SK-N-SH (cell line): ENCODE measurements at regions not wholly inside any gene's neighbourhood (a gene's known extent, or its start where the extent isn't known, plus 50 kb on each side); places are given as distances from the start of the nearest gene placed in this dataset.

Source experiments
- CTCF ChIA-PET: fragments of 300-600, 350-600 bp; formaldehyde crosslinking; extraction: SDS; loops from one replicate; lab custom pipeline; 2021; lab: Yijun Ruan, JAX
- POLR2A ChIA-PET: fragments of 350-600 bp; sonication (Branson Sonifier 250); formaldehyde crosslinking; extraction: SDS; loops from one replicate; lab custom pipeline; 2020; ENCODE audit warnings: antibody characterized with exemption, inconsistent platforms; lab: Yijun Ruan, JAX
- DNase-seq: peaks from one replicate; pipeline ENCODE4 v3.0.0; 2012
- H2AFZ ChIP-seq: fragments of 200-600 bp; sonication (generic); 2 replicates; pipeline ENCODE4 v1.8.1; 2016; ENCODE audit warnings: antibody characterized with exemption, mild to moderate bottlenecking, low read depth
- H3F3A ChIP-seq: fragments of 200-600 bp; sonication (generic); replicated peaks from 2 replicates; pipeline ENCODE3; 2016; ENCODE audit warnings: antibody characterized with exemption, mild to moderate bottlenecking; ENCODE audit not compliant: insufficient read depth
- H3K27ac ChIP-seq, 2 experiments: fragments of 200-500 bp in 1 of 2; fragments of 200-600 bp in 1 of 2; sonication (Bioruptor generic) in 1 of 2; sonication (generic), shearing (Covaris generic) in 1 of 2; 2 replicates each; pipeline versions ENCODE4 v1.5.1 to v1.6.1; 2014 to 2016; ENCODE audit warnings: low read depth in 2 of 2, inconsistent platforms in 1 of 2, low read length in 1 of 2, mild to moderate bottlenecking in 1 of 2, mixed read lengths in 1 of 2
- H3K27me3 ChIP-seq: fragments of 200-600 bp; sonication (generic), shearing (Covaris generic); 2 replicates; pipeline ENCODE4 v1.6.1; 2016; ENCODE audit warnings: mixed run types; ENCODE audit not compliant: insufficient read depth
- H3K36me3 ChIP-seq, 2 experiments: fragments of 200-500 bp in 1 of 2; fragments of 200-600 bp in 1 of 2; sonication (Bioruptor generic) in 1 of 2; sonication (generic) in 1 of 2; replicated peaks in 1 of 2; 2 replicates each; pipeline versions ENCODE3 to v1.5.1; 2014 to 2016; ENCODE audit warnings: low read length in 1 of 2, mild to moderate bottlenecking in 1 of 2; ENCODE audit not compliant: insufficient read depth in 2 of 2, control insufficient read depth in 1 of 2
- H3K4me1 ChIP-seq, 2 experiments: fragments of 200-500 bp in 1 of 2; fragments of 200-600 bp in 1 of 2; sonication (Bioruptor generic) in 1 of 2; sonication (generic), shearing (Covaris generic) in 1 of 2; 2 replicates each; pipeline versions ENCODE4 v1.5.1 to v1.6.1; 2014 to 2016; ENCODE audit warnings: low read depth in 1 of 2, low read length in 1 of 2, mixed run types in 1 of 2; ENCODE audit not compliant: insufficient read depth in 2 of 2, control insufficient read depth in 1 of 2
- H3K4me2 ChIP-seq: fragments of 200-600 bp; sonication (generic), shearing (Covaris generic); 2 replicates; pipeline ENCODE4 v1.6.1; 2017; ENCODE audit warnings: mixed run types
- H3K4me3 ChIP-seq, 2 experiments: fragments of 200-500 bp in 1 of 2; fragments of 200-600 bp in 1 of 2; sonication (Bioruptor generic) in 1 of 2; sonication (generic), shearing (Covaris generic) in 1 of 2; 2 replicates each; pipeline versions ENCODE4 v1.5.1 to v1.8.1; 2014 to 2016; ENCODE audit warnings: low read depth in 2 of 2, inconsistent platforms in 1 of 2, low read length in 1 of 2, mild to moderate bottlenecking in 1 of 2, mixed read lengths in 1 of 2, moderate library complexity in 1 of 2
- H3K79me2 ChIP-seq: fragments of 200-600 bp; sonication (generic); 2 replicates; pipeline ENCODE4 v1.8.1; 2017; ENCODE audit warnings: mild to moderate bottlenecking; ENCODE audit not compliant: insufficient read depth
- H3K9ac ChIP-seq: fragments of 200-600 bp; sonication (generic); 2 replicates; pipeline ENCODE4 v1.6.1; 2017; ENCODE audit warnings: mixed run types
- H3K9me2 ChIP-seq: fragments of 200-600 bp; sonication (generic); 2 replicates; pipeline ENCODE4 v1.6.1; 2017; ENCODE audit warnings: mixed run types
- H3K9me3 ChIP-seq: fragments of 200-600 bp; sonication (generic); 2 replicates; pipeline ENCODE4 v1.6.1; 2017; ENCODE audit warnings: mixed run types, mild to moderate bottlenecking, moderate library complexity
- H4K20me1 ChIP-seq: fragments of 200-600 bp; sonication (generic); 2 replicates; pipeline ENCODE4 v1.6.1; 2017; ENCODE audit warnings: mild to moderate bottlenecking, mixed run types; ENCODE audit not compliant: insufficient read depth
- CHD2 ChIP-seq: fragments of 150-350 bp; IDR thresholded peaks from 2 replicates; pipeline ENCODE4 v1.6.1; 2018; ENCODE audit warnings: low read length; ENCODE audit not compliant: partially characterized antibody
- FOXJ3 ChIP-seq: sonication (generic); formaldehyde crosslinking; IDR thresholded peaks from 2 replicates; pipeline ENCODE4 v1.5.1; 2020; ENCODE audit warnings: mild to moderate bottlenecking, missing genetic modification reagents
- FOXM1 ChIP-seq: IDR thresholded peaks from 2 replicates; pipeline ENCODE4 v1.4.0; 2012; ENCODE audit warnings: low read depth, mild to moderate bottlenecking
- GABPA ChIP-seq: IDR thresholded peaks from 2 replicates; pipeline ENCODE4 v1.4.0; 2012; ENCODE audit warnings: low read depth, mild to moderate bottlenecking
- GATA2 ChIP-seq: sonication (generic); formaldehyde crosslinking; IDR thresholded peaks from 2 replicates; pipeline ENCODE4 v1.5.0; 2020; ENCODE audit warnings: mild to moderate bottlenecking, missing genetic modification reagents
- MAX ChIP-seq: IDR thresholded peaks from 2 replicates; pipeline ENCODE4 v1.4.0; 2012; ENCODE audit warnings: low read depth
- MXI1 ChIP-seq: IDR thresholded peaks from 2 replicates; pipeline ENCODE4 v1.6.1; 2012; ENCODE audit warnings: mild to moderate bottlenecking, low read depth, low read length, improper control_type of control experiment
- NFIC ChIP-seq: IDR thresholded peaks from 2 replicates; pipeline ENCODE4 v1.4.0; 2012; ENCODE audit warnings: borderline replicate concordance
- NRF1 ChIP-seq: IDR thresholded peaks from 2 replicates; pipeline ENCODE4 v1.6.1; 2012; ENCODE audit warnings: low read depth, mild to moderate bottlenecking, low read length
- PBX3 ChIP-seq: IDR thresholded peaks from 2 replicates; pipeline ENCODE4; 2012
- RAD21 ChIP-seq: IDR thresholded peaks from 2 replicates; pipeline ENCODE4 v1.6.1; 2012; ENCODE audit warnings: mild to moderate bottlenecking, low read length
- RCOR1 ChIP-seq: fragments of 150-350 bp; IDR thresholded peaks from 2 replicates; pipeline ENCODE4 v1.6.1; 2017; ENCODE audit warnings: antibody characterized with exemption, low read length
- REST ChIP-seq: IDR thresholded peaks from 2 replicates; pipeline ENCODE4 v1.6.1; 2012; ENCODE audit warnings: mild to moderate bottlenecking, low read depth, low read length, moderate library complexity
- RXRA ChIP-seq: IDR thresholded peaks from 2 replicates; pipeline ENCODE4 v1.4.0; 2012; ENCODE audit warnings: low read depth, mild to moderate bottlenecking, borderline replicate concordance
- SIN3A ChIP-seq: IDR thresholded peaks from 2 replicates; pipeline ENCODE4 v1.6.1; 2012; ENCODE audit warnings: low read depth, mild to moderate bottlenecking, low read length, moderate library complexity, borderline replicate concordance
- SMC3 ChIP-seq: IDR thresholded peaks from 2 replicates; pipeline ENCODE4 v1.6.1; 2012; ENCODE audit warnings: low read depth, low read length, improper control_type of control experiment
- TAF1 ChIP-seq: IDR thresholded peaks from 2 replicates; pipeline ENCODE4 v1.6.1; 2012; ENCODE audit warnings: low read depth, mild to moderate bottlenecking, low read length, moderate library complexity, borderline replicate concordance
- TCF12 ChIP-seq: IDR thresholded peaks from 2 replicates; pipeline ENCODE4 v1.4.0; 2012
- USF1 ChIP-seq: IDR thresholded peaks from 2 replicates; pipeline ENCODE4 v1.4.0; 2012; ENCODE audit warnings: low read depth, borderline replicate concordance
- YY1 ChIP-seq: IDR thresholded peaks from 2 replicates; pipeline ENCODE4 v1.4.0; 2012; ENCODE audit warnings: low read depth, mild to moderate bottlenecking
- WGBS: methylation state at CpG from one replicate; pipeline ENCODE4 v1.1.6; 2017; ENCODE audit warnings: low lambda C conversion rate; 5-methylcytosine and 5-hydroxymethylcytosine counted together
- TF ChIP-seq, protein P1 (sequence below): fragments of 200-600 bp; sonication (generic); IDR thresholded peaks from 2 replicates; pipeline ENCODE4 v1.6.1; 2017; ENCODE audit warnings: antibody characterized with exemption, mild to moderate bottlenecking, moderate library complexity

GRCh38 chr22:33114565-33114964 is 56.4 kb upstream of the SYN3 start (continued):
- TF ChIP-seq RCOR1 (peak; percentile 94), PBX3 (no peak), NRF1 (no peak), CHD2 (peak; percentile 68)

DNA sequence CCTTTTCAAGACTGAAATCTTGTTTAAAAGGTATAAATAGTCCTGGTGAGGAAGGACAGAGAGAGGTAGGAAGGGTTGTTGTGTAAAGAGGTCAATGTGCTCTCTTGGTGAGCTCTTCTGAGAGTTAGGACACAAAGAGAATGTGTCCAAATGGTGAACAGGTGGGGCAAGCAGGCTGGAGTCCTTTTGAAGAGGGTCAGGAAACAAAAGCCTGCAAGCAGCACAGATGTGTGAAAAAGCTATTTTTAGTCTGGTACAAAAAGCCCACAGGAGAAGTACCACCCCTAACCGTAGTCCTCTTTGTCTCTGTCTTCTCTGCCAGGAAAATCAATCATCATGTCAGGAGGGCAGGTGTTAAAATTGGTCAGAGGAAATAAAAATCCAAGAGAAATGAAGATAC is 54.4 kb upstream of the SYN3 start:
- Histone ChIP-seq H3K27me3 (no peaks in the 10 kb centered on the region), H3K9ac (no peak overlapping the region), H3K4me3 (no peak overlapping the region), H3K79me2 (no peaks in the 10 kb centered on the region), H2AFZ (no peak overlapping the region), H4K20me1 (no peaks in the 10 kb centered on the region), H3K27ac (no peak overlapping the region), H3K4me2 (no peak overlapping the region), H3F3A (no peaks in the 10 kb centered on the region), H3K36me3 (no peaks in the 10 kb centered on the region), H3K9me2 (no peaks in the 10 kb centered on the region), H3K9me3 (no peaks in the 10 kb centered on the region), H3K4me1 (peaks cover 0 to 10% of the 10 kb centered on the region in 2 experiments; a peak in 2 of 4 replicates)
- no peak for DNase-seq
- TF ChIP-seq RAD21 (no peak), NRF1 (no peak), MAX (no peak), TAF1 (no peak), FOXM1 (no peak), SIN3A (no peak), REST (no peak), MXI1 (no peak), FOXJ3 (CRISPR knock-in tag) (no peak), CHD2 (no peak), USF1 (no peak), GATA2 (no peak), RXRA (no peak), GABPA (no peak), YY1 (no peak), TCF12 (no peak), SMC3 (no peak), NFIC (no peak), RCOR1 (no peak)
- TF ChIP-seq, protein P1, sequence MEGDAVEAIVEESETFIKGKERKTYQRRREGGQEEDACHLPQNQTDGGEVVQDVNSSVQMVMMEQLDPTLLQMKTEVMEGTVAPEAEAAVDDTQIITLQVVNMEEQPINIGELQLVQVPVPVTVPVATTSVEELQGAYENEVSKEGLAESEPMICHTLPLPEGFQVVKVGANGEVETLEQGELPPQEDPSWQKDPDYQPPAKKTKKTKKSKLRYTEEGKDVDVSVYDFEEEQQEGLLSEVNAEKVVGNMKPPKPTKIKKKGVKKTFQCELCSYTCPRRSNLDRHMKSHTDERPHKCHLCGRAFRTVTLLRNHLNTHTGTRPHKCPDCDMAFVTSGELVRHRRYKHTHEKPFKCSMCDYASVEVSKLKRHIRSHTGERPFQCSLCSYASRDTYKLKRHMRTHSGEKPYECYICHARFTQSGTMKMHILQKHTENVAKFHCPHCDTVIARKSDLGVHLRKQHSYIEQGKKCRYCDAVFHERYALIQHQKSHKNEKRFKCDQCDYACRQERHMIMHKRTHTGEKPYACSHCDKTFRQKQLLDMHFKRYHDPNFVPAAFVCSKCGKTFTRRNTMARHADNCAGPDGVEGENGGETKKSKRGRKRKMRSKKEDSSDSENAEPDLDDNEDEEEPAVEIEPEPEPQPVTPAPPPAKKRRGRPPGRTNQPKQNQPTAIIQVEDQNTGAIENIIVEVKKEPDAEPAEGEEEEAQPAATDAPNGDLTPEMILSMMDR = no peak
- CTCF ChIA-PET = interaction anchor here (1.3 to 3.5 kb wide), 4 partner anchors 14 to 94 kb away, joined by 5 to 11 read pairs (median 10); partner anchors contain the start of gene SYN3
- POLR2A ChIA-PET = no interaction called here
- WGBS = 16% methylated on average over 1 of the region's 1 CpG
